HG03095 (cell line): ENCODE measurements at regions not wholly inside any gene's neighbourhood (a gene's known extent, or its start where the extent isn't known, plus 50 kb on each side); places are given as distances from the start of the nearest gene placed in this dataset.
"Not testable (repeated sequence)": the region's sequence is repeated elsewhere in the genome, so short reads cannot be mapped to it uniquely, and the experiment has no call there.

Source experiments
- ATAC-seq: cut with Tn5 transposase; IDR thresholded peaks from one replicate; pipeline ENCODE4 v1.9.1; 2021; ENCODE audit warnings: moderate library complexity; ENCODE audit not compliant: unreplicated experiment

- ATAC-seq = no peak
Observed at GRCh38 chr17:5896215-5896614, 174.0 kb upstream of the WSCD1 start.

- no peak for ATAC-seq
Observed at GRCh38 chr17:5897275-5897911, 172.8 kb upstream of the WSCD1 start.

GRCh38 chr17:5897981-5898380, 172.2 kb upstream of the WSCD1 start:
- ATAC-seq = not testable (repeated sequence)

- ATAC-seq = no peak
Observed at GRCh38 chr17:5898406-5898805, 171.8 kb upstream of the WSCD1 start.

GRCh38 chr17:5899496-5900195, 170.5 kb upstream of the WSCD1 start:
- ATAC-seq = no peak

- no peak for ATAC-seq
Observed at GRCh38 chr17:5901731-5902130, 168.4 kb upstream of the WSCD1 start.

GRCh38 chr17:5902181-5903140, 167.7 kb upstream of the WSCD1 start:
- ATAC-seq = no peak

- no peak for ATAC-seq
Observed at GRCh38 chr17:5911919-5912318, 158.3 kb upstream of the WSCD1 start.

GRCh38 chr17:5913032-5913531, 157.1 kb upstream of the WSCD1 start:
- no peak for ATAC-seq

GRCh38 chr17:5913641-5914040, 156.5 kb upstream of the WSCD1 start:
- ATAC-seq = no peak

GRCh38 chr17:5915337-5915736, 154.8 kb upstream of the WSCD1 start:
- no peak for ATAC-seq

- no peak for ATAC-seq
Observed at GRCh38 chr17:5919089-5919488, 151.1 kb upstream of the WSCD1 start.

- no peak for ATAC-seq
Observed at GRCh38 chr17:5921512-5922282, 148.5 kb upstream of the WSCD1 start.

GRCh38 chr17:5922476-5922875, 147.7 kb upstream of the WSCD1 start:
- no peak for ATAC-seq

GRCh38 chr17:5929721-5930120, 140.5 kb upstream of the WSCD1 start:
- no peak for ATAC-seq

GRCh38 chr17:5930555-5930954, 139.6 kb upstream of the WSCD1 start:
- not testable (repeated sequence) for ATAC-seq

GRCh38 chr17:5931616-5932015, 138.6 kb upstream of the WSCD1 start:
- ATAC-seq = no peak

GRCh38 chr17:5933430-5933829, 136.7 kb upstream of the WSCD1 start:
- no peak for ATAC-seq

GRCh38 chr17:5941258-5941657, 128.9 kb upstream of the WSCD1 start:
- no peak for ATAC-seq

GRCh38 chr17:5942687-5943086, 127.5 kb upstream of the WSCD1 start:
- no peak for ATAC-seq

- ATAC-seq = no peak
Observed at GRCh38 chr17:5943232-5943631, 126.9 kb upstream of the WSCD1 start.
